ENCODE measurements at regions not wholly inside any gene's neighbourhood (a gene's known extent, or its start where the extent isn't known, plus 50 kb on each side); places are given as distances from the start of the nearest gene placed in this dataset.

DNA sequence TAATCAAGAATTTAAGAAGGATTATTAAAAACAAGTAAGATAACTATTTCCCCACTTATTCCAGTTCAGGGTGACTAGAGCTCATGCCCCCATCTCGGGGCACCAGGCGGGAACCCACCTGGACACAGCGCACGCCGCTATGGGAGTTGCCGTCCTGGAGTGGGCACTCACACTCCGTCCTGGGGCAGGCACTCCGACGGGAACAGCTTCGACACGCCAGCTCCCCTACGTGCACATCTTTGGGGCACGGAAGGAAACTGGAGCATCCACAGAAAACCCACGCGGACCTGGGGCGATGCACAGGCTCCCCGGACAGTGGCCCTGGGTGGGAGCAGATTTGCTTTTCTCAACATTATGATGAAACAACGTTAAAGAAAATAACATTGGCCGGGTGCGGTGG is 52.0 kb upstream of the GATA5 start:
- no peaks in the 10 kb centered on the region for H3K36me3 ChIP-seq (ENCODE audit: control insufficient read depth, insufficient read depth, low read length)
- peaks cover 14% of the 10 kb centered on the region for H3K27me3 ChIP-seq (ENCODE audit: control insufficient read depth, insufficient read depth, low read length)
- FAIRE-seq: no peak
- no peak overlapping the region for H3K4me3 ChIP-seq (ENCODE audit: low read depth, low read length)
- TF ChIP-seq, protein P1, sequence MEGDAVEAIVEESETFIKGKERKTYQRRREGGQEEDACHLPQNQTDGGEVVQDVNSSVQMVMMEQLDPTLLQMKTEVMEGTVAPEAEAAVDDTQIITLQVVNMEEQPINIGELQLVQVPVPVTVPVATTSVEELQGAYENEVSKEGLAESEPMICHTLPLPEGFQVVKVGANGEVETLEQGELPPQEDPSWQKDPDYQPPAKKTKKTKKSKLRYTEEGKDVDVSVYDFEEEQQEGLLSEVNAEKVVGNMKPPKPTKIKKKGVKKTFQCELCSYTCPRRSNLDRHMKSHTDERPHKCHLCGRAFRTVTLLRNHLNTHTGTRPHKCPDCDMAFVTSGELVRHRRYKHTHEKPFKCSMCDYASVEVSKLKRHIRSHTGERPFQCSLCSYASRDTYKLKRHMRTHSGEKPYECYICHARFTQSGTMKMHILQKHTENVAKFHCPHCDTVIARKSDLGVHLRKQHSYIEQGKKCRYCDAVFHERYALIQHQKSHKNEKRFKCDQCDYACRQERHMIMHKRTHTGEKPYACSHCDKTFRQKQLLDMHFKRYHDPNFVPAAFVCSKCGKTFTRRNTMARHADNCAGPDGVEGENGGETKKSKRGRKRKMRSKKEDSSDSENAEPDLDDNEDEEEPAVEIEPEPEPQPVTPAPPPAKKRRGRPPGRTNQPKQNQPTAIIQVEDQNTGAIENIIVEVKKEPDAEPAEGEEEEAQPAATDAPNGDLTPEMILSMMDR (IDR thresholded peaks at IDR 0.05; ENCODE audit: insufficient read depth, low read length, severe bottlenecking): no peak
- DNase-seq (ENCODE audit: low read depth): no peak

DNA sequence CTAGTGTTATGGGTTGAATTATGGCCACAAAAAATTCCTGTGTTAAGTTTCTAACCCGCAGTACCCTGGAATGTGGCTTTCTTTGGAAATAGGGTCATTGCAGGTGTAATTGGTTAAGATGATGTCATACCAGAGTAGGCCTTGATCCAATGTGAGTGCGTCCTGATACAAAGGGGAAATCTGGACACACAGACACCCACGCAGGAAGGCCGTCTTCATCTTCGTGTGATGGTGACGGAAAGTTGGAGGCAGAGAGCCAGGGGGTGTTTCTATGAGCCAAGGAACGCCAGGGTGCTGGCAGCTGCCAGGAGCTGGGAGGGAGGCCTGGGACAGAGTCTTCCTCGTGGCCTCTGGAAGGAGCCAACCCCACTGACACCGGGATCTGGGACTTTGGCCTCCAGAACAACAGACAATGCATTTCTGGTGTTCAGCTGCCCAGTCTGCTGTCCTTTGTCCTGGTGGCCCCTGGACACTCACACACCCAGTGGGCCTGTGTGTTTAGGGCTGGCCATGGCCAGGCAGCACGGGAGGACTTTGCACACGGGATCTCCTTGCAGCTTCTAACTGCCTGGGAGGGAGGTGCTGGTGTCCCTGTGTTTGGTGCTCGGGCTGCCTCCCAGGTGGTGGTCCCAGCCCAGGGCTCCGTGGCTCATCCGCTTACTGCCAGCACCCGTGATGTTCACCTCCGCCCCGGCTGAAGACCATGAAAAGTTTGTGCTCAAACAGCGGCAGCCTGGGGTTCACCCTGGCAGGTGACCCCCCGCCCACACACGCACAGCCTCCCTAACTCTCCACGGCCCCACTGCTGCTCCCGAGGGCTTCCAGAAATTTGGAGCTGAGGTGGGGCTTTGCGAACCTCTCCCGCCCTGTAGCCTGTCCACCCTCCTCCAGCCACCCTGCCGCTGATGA is 53.4 kb upstream of the GATA5 start:
- no peak overlapping the region for H3K4me3 ChIP-seq (ENCODE audit: low read depth, low read length)
- no peaks in the 10 kb centered on the region for H3K36me3 ChIP-seq (ENCODE audit: control insufficient read depth, insufficient read depth, low read length)
- TF ChIP-seq, protein P1 (IDR thresholded peaks at IDR 0.05; ENCODE audit: insufficient read depth, low read length, severe bottlenecking): no peak
- peaks cover 10% of the 10 kb centered on the region for H3K27me3 ChIP-seq (ENCODE audit: control insufficient read depth, insufficient read depth, low read length)
- FAIRE-seq: no peak
- DNase-seq (ENCODE audit: low read depth): no peak

DNA sequence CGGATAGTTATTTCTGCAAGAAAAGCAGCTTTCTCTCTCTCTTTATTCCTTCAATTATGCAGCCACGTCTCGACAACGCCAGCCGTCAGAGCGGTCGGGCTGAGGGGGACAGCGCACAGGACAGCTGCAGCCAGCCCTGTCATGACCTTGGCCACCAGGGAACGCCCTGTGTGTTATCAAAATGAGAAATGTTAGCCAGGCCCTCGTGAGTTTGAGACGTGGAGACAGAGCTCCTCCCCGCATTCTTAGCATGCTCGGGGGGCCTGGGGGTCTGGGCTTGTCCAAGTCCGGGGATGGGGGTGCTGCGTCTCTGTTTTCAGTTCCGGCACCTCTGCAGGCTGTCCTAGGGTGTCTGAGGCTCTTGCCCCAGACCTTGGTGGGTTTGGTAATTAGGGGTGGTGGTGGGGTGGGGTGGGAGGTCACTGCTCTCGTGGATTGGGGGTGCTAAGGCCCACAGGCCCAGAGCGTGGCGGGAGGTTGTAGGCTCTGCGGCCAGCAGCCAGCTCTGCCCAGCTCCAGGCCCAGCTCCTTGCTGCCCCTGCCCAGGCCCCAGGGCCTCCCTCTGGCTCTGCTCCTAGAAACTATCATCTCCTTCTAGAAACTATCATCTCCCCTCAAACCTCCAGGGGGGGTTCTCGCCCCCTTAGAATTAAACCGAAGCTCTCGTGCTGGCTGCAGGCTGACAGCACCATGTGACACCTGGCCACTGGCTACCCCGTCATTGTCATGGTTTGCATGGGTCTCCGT is 54.3 kb upstream of the GATA5 start:
- Histone ChIP-seq H3K27me3 (ENCODE audit: control insufficient read depth, insufficient read depth, low read length) (peaks cover 10% of the 10 kb centered on the region), H3K4me3 (ENCODE audit: low read depth, low read length) (no peak overlapping the region), H3K36me3 (ENCODE audit: control insufficient read depth, insufficient read depth, low read length) (no peaks in the 10 kb centered on the region)
- FAIRE-seq: no peak
- TF ChIP-seq, protein P1 (IDR thresholded peaks at IDR 0.05; ENCODE audit: insufficient read depth, low read length, severe bottlenecking): no peak
- no peak for DNase-seq (ENCODE audit: low read depth)

DNA sequence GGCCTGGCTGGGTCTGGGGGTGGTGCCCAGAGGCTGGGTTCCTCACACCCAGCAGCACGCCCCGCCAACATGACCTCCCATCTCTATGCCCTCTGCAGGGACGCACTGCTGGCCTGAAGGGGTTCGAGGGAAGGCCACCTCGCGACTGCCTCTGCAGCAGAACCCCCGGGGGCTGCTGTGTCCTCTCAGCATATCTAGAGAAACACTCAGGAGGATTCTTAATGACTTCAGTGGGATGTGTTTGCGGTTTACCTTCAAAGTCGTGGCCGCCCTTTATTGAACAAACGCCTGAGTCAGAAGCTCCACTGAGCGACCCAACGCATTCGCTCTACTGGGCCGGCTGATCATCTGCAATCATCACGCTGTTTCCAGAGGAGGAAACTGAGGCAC is 54.8 kb upstream of the GATA5 start:
- TF ChIP-seq, protein P1 (IDR thresholded peaks at IDR 0.05; ENCODE audit: insufficient read depth, low read length, severe bottlenecking): no peak
- Histone ChIP-seq H3K36me3 (ENCODE audit: control insufficient read depth, insufficient read depth, low read length) (no peaks in the 10 kb centered on the region), H3K4me3 (ENCODE audit: low read depth, low read length) (no peak overlapping the region), H3K27me3 (ENCODE audit: control insufficient read depth, insufficient read depth, low read length) (peaks cover 8% of the 10 kb centered on the region)
- FAIRE-seq (no peak), DNase-seq (ENCODE audit: low read depth) (no peak)

DNA sequence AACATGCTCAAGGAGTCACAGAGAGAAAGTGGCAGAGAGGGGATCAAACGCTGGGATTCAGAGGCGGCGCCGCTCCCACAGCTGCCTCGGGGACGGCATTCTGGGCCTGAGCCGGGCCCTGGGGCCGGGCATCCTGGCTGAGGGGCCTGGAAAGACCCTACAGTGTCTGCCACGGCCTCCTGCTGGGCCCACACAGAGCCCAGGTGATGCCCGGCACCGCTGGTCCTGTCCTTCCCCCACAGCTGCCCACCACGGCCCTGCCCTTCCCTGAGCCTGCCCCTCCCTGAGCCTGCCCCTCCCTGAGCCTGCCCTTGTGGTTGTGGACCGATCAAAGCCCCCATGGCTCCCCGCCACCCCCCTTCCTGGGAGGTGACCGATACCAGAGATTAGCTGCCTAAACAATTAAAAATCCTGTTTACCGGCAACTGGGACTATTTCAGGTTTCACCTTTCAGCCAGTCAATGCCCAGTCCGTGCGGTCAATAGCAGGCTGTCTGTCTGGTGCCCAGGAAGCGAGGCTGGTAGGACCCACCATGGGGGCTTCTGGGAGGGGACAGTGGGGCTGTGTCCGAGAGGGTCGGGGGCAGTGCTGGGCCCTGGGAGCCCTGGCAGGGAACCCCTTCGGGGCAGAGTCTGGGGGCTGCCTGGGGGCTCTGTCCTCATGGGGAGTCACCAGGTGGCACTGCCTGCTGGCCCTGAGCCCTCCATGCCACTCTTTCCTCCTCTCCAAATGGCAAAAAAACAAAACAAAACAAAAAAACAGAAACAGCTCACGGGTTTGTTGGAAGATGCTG is 55.4 kb upstream of the GATA5 start:
- FAIRE-seq (no peak), DNase-seq (ENCODE audit: low read depth) (no peak)
- TF ChIP-seq, protein P1 (IDR thresholded peaks at IDR 0.05; ENCODE audit: insufficient read depth, low read length, severe bottlenecking): no peak
- Histone ChIP-seq H3K4me3 (ENCODE audit: low read depth, low read length) (no peak overlapping the region), H3K36me3 (ENCODE audit: control insufficient read depth, insufficient read depth, low read length) (no peaks in the 10 kb centered on the region), H3K27me3 (ENCODE audit: control insufficient read depth, insufficient read depth, low read length) (peaks cover 8% of the 10 kb centered on the region)

All from bronchial epithelial cell (primary cell).